Stimulated activated CD8-positive, alpha-beta memory T cell treated with anti-CD3 and anti-CD28 coated beads, Interleukin-12 subunit alpha, Interleukin-12 subunit beta, amount 100 ng/mL, for 1 hour (primary cell): ENCODE measurements at regions not wholly inside any gene's neighbourhood (a gene's known extent, or its start where the extent isn't known, plus 50 kb on each side); places are given as distances from the start of the nearest gene placed in this dataset.
"Not testable (repeated sequence)": the region's sequence is repeated elsewhere in the genome, so short reads cannot be mapped to it uniquely, and the experiment has no call there.

Experiments used
- DNase-seq: peaks from one replicate; pipeline ENCODE4 v3.0.0-alpha.2; 2020; ENCODE audit warnings: low read depth

DNA sequence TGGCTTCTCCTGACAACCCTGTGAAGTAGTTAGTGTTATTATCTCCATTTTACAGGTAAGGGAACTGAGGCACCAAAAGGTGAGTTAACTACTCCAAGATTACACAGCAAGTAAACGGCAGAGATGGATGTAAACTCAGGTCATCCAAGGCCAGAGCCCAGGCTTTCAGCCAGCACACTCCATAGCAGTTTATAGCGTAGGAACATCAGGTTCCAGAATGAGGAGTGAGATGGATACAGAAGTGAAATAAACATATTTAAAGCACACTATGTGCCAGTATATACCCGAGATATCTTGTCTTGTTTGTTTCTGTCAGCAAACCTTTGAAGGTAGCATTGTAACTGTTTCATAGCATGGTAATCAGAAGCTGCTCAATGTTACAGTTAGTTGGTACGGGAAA, 279.0 kb downstream of the OXSM start:
- DNase-seq: no peak

- DNase-seq: no peak
Observed at GRCh38 chr3:26070854-26071253, 281.0 kb downstream of the OXSM start.

DNA sequence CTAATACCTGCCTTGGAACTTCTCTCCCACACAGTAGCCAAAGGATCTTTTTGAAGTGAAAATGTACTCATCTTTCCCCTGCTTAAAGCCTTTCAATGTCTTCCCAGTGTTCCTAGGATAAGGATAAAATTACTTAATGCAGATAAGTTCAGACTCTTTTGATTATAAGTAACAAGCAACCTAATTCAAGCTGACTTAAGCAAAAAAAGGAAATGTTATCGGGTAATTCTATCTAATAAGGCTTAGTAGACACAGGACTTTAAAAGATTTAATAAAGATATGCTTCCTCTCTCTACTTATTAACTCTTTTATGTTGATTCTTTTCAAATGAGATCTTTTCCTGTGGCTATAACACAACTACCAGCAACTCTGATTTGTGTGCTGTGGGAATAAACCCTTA, 284.2 kb downstream of the OXSM start:
- DNase-seq: no peak

GRCh38 chr3:26078539-26078938, 288.6 kb downstream of the OXSM start:
- no peak for DNase-seq

GRCh38 chr3:26081166-26081565, 291.3 kb downstream of the OXSM start:
- DNase-seq: no peak

- no peak for DNase-seq
Observed at GRCh38 chr3:26081806-26082205, 291.9 kb downstream of the OXSM start.

DNA sequence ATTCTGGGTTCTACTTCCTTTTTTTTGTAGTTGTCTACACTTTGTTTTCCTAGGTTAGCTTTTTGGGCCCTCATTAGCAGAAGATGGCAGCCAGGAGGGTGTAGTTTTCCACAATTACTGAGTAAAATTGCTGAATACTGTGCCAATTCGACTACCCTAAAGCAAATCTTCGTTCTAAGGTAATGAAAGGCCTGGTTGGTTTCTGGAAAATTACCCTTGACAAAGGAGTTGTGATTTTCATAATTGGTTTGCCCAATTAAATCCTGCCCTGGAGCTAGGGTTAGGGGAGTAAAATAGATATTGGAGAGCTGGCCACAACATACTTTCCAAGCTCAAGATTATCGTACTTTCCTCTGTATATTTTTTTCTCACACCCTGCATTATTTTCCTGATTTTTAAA, 293.0 kb downstream of the OXSM start:
- no peak for DNase-seq

DNA sequence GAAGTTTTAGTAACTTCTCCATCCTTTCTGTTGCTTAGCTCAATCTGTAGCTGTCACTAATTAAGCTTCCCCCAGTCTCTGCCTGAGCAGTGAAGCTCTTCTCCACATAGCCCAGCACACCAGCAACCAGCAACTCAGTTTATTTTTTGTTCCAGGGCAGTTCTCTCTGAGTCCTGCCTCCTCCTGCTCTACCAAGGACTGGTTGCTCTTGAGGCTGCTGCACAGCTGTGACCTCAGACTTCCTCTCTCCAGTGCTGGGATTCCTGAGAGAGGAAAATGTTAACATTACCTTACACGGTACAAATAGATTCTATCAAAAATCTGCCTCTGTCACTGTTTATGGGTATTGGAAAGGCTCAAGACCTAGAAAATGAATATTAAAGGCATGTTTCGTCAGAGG, 294.7 kb downstream of the OXSM start:
- no peak for DNase-seq

GRCh38 chr3:26087751-26088150, 297.9 kb downstream of the OXSM start:
- DNase-seq: no peak

GRCh38 chr3:26089249-26089648, 299.4 kb downstream of the OXSM start:
- no peak for DNase-seq

DNA sequence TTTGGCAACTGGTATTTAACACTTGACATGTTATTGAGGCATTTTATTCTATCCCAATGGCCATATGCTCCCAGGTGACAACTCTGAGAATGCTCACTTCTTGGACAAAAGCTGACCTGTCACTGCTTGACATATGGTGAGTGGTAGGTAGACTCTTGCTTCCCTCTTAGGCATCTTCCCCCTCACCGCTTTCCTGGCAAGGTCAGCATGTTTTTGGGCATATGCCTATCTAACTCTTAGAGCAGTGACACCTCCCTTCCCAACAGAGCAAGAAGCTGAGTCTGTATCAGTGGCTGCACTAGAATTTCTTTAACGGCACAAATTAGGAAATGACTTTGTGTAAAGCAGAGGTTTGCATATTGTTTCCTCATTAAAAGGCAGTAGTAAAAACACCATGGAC, 300.7 kb downstream of the OXSM start:
- DNase-seq: no peak

- no peak for DNase-seq
Observed at GRCh38 chr3:26091096-26091495, 301.2 kb downstream of the OXSM start.

DNA sequence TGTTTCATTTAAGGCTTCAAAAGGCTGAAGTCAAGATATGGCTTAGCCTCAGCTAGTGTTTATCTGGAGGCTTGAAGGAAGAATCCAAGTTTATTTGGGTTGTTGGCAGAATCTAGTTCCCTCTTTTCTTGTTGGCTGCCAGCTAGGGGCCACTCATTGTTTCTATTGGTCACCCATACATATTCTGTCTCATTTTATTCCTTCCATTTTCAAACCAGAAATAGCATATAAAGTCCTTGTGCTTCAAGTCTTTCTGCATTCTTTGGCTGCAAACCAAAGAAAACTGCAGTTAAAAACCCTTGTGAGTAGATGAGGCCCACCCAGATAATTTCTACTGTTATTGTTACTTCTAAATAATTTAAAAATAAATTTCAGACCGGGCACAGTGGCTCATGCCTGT, 301.7 kb downstream of the OXSM start:
- no peak for DNase-seq

DNA sequence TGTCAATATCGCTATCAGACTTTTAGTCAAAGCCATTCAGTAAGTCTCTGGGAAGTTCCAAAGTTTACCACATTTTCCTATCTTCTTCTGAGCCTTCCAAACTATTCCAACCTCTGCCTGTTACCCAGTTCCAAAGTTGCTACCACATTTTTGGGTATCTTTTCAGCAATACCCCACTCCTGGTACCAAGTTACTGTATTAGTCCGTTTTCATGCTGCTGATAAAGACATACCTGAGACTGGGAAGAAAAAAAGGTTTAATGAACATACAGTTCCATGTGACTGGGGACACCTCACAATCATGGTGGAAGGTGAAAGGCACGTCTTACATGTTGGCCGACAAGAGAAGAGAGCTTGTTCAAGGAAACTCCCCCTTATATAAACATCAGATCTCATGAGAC, 307.2 kb downstream of the OXSM start:
- DNase-seq: not testable (repeated sequence)

DNA sequence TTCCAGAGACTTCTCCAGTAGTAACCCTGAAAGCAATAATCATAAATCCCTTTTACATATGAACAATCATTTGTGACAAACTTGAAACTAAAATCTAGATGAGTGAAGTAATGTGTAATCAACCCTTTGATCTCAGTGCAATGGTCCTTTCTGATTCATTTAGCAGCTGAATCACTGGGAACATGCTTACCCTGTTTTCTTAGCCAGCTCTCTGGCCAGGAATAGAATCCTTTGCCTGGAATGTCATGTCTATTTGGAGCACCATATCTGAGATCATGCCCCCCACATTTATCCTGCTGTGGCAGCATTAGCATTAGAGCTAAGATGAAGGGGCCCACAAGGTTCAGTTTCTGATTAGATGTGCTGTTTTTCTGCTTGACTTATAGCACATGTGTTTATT, 309.8 kb downstream of the OXSM start:
- DNase-seq: no peak

DNA sequence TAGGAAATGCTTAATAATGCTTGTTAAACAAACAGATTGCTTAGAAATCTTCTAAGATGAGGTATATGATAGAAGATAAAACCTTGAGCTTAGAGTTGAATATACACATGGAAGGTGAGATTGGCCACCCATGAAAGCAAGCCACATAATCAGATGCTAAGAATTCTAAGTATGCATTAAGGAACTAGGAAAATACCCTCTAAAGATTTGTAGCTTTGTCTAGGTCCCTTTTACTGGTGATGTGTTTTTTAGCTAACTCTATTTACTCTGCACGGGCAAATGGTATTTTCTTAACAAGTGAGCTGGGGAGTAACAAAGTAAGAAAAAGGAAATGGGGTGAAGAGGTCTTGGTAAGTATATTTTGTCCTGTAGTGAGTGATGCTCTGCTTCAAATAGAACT, 310.3 kb downstream of the OXSM start:
- no peak for DNase-seq

DNA sequence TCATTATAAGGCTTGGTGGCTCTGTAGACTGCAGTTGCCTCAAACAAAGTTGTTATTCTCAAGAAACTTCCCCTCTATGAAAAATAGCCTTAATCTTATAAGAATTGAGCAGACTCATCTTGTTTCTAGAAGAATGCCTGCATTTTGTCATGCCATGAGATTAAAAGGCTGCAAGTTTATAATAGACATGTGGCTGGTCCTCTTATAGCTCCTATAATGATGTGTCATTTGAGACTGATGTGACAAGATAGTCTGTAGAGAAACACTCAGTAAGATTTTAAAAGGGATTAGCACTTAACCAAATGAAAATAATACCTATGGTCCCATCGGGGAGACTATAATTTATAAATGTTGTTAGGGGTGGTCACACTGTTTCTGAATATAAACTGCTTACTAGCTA, 312.5 kb downstream of the OXSM start:
- DNase-seq: no peak

- no peak for DNase-seq
Observed at GRCh38 chr3:26104851-26105251, 315.0 kb downstream of the OXSM start.

GRCh38 chr3:26105261-26105660, 315.4 kb downstream of the OXSM start:
- no peak for DNase-seq

GRCh38 chr3:26106228-26106627, 316.3 kb downstream of the OXSM start:
- no peak for DNase-seq

- no peak for DNase-seq
Observed at GRCh38 chr3:26108846-26109489, 319.1 kb downstream of the OXSM start.

GRCh38 chr3:26114851-26115250, 325.0 kb downstream of the OXSM start:
- DNase-seq: no peak

GRCh38 chr3:26118165-26118564, 328.3 kb downstream of the OXSM start:
- no peak for DNase-seq

GRCh38 chr3:26132942-26133341, 343.1 kb downstream of the OXSM start:
- DNase-seq: no peak

DNA sequence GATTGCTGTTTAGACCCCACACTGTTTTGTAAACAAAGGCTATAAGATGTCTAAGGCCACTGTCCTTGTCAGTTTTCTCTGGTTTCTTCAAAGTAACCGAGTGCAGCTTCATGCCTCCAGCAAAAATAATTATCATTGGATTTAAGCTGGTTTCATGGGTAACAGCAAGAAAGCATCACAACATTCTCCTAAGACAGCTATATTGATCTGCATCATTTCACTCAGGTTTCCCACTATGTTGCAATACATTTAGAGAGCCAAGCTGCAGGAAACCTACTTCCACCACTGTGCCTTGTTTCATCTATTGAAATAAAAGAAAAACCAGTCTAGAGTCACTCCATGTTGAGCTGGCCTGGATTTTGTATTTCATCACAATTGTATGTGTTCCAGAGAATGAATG, 351.4 kb downstream of the OXSM start:
- DNase-seq: no peak
